ENCODE measurements at regions not wholly inside any gene's neighbourhood (a gene's known extent, or its start where the extent isn't known, plus 50 kb on each side); places are given as distances from the start of the nearest gene placed in this dataset.

DNA sequence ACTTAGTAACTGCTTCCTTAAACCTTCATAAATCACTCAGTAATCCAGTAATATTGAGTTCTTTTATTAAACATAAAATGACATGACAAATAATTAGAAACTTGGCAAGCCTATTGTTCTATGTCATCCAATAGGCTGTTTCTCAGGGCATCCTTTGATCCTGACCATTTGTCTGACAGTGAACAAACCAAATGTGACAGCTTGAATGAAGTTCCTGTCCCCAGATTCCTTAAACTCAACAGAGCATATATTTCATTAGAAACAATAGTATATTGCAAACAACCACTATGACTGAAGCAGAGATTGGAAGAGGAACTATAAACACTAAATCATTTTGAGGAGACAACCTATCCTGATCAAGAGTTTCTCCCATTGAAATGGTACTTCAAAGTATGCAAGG, 113.6 kb upstream of the MDFIC2 start:
- no peak overlapping the region for H3K27ac ChIP-seq (ENCODE audit: insufficient read depth, low read length, poor library complexity, severe bottlenecking)
- no peaks in the 10 kb centered on the region for H3K9me3 ChIP-seq (ENCODE audit: control insufficient read depth in 2 of 2, low read length in 2 of 2)
- Mint-ChIP-seq H3K4me1 (no peaks in the 10 kb centered on the region), H3K9me3 (peaks cover 0 to 4% (median 0%) of the 10 kb centered on the region in 7 donors), H3K36me3 (no peaks in the 10 kb centered on the region), H3K27ac (no peak overlapping the region), H3K27me3 (peaks cover 4% of the 10 kb centered on the region), H3K4me3 (no peak overlapping the region)
- no peak for ATAC-seq (ENCODE audit: low read depth in 2 of 2)
- H3K27me3 ChIP-seq (ENCODE audit: control insufficient read depth, insufficient read depth, low read length) = peaks cover 3% of the 10 kb centered on the region
- no peak for DNase-seq
- no peaks in the 10 kb centered on the region for H3K4me1 ChIP-seq (ENCODE audit: control insufficient read depth, insufficient read depth, low read length, poor library complexity, severe bottlenecking)
- H3K36me3 ChIP-seq (ENCODE audit: control insufficient read depth, insufficient read depth, low read length) = no peaks in the 10 kb centered on the region
- H3K4me3 ChIP-seq (ENCODE audit: low read depth, low read length) = no peak overlapping the region

DNA sequence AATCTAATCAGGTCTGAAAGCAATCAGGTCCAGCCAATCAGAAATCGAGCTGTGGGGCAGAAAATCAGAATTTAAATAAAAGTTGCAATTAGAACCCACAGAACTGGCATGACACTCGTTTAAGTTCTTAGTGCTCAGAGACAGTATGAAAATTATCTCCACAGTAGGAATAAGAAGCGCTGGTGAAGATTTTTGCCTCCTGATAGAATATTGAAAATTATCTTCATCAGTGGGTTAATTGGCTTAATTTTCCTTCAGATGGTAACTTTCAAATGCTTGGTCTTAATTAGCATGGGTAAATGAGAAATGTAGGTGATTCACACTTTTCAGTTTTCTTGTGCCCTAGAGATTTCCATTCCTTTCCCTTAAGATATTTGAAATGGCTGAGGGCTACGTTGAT, 109.1 kb upstream of the MDFIC2 start:
- Histone ChIP-seq H3K36me3 (ENCODE audit: control insufficient read depth, insufficient read depth, low read length) (no peaks in the 10 kb centered on the region), H3K9me3 (ENCODE audit: control insufficient read depth in 2 of 2, low read length in 2 of 2) (no peaks in the 10 kb centered on the region), H3K27ac (ENCODE audit: insufficient read depth, low read length, poor library complexity, severe bottlenecking) (no peak overlapping the region), H3K4me3 (ENCODE audit: low read depth, low read length) (no peak overlapping the region), H3K4me1 (ENCODE audit: control insufficient read depth, insufficient read depth, low read length, poor library complexity, severe bottlenecking) (no peaks in the 10 kb centered on the region), H3K27me3 (ENCODE audit: control insufficient read depth, insufficient read depth, low read length) (peaks cover 3% of the 10 kb centered on the region)
- Mint-ChIP-seq H3K27me3 (peaks cover 4% of the 10 kb centered on the region), H3K27ac (no peak overlapping the region), H3K4me3 (no peak overlapping the region), H3K4me1 (no peaks in the 10 kb centered on the region), H3K36me3 (no peaks in the 10 kb centered on the region), H3K9me3 (no peaks in the 10 kb centered on the region)
- DNase-seq = no peak
- no peak for ATAC-seq (ENCODE audit: low read depth in 2 of 2)

DNA sequence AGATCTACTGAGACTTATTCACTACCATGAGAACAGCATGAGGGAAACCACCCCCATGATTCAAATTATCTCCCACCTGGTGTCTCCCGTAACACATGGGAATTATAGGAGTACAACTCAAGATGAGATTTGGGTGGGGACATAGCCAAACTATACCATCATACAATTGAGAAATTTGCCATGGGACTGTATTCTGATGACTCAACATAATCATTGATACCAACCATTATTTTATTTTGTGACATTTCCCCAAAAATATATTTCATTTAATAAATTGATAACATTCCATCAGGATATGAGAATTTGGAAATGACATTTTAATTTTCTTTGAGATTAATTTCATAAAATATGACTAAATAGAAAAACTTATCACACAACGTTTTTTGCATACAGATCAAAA, 96.6 kb upstream of the MDFIC2 start:
- H3K4me1 ChIP-seq (ENCODE audit: control insufficient read depth, insufficient read depth, low read length, poor library complexity, severe bottlenecking) = no peaks in the 10 kb centered on the region
- DNase-seq = no peak
- no peak overlapping the region for H3K27ac ChIP-seq (ENCODE audit: insufficient read depth, low read length, poor library complexity, severe bottlenecking)
- peaks cover 0 to 11% (median 4%) of the 10 kb centered on the region in 7 donors for H3K9me3 Mint-ChIP-seq
- H3K27me3 ChIP-seq (ENCODE audit: control insufficient read depth, insufficient read depth, low read length) = no peaks in the 10 kb centered on the region
- no peaks in the 10 kb centered on the region for H3K36me3 ChIP-seq (ENCODE audit: control insufficient read depth, insufficient read depth, low read length)
- no peak for ATAC-seq (ENCODE audit: low read depth in 2 of 2)
- H3K4me3 Mint-ChIP-seq = no peak overlapping the region
- H3K9me3 ChIP-seq (ENCODE audit: control insufficient read depth in 2 of 2, low read length in 2 of 2) = no peaks in the 10 kb centered on the region
- no peaks in the 10 kb centered on the region for H3K4me1 Mint-ChIP-seq
- H3K36me3 Mint-ChIP-seq = no peaks in the 10 kb centered on the region
- no peak overlapping the region for H3K4me3 ChIP-seq (ENCODE audit: low read depth, low read length)
- peaks cover 5% of the 10 kb centered on the region for H3K27me3 Mint-ChIP-seq
- H3K27ac Mint-ChIP-seq = no peak overlapping the region

DNA sequence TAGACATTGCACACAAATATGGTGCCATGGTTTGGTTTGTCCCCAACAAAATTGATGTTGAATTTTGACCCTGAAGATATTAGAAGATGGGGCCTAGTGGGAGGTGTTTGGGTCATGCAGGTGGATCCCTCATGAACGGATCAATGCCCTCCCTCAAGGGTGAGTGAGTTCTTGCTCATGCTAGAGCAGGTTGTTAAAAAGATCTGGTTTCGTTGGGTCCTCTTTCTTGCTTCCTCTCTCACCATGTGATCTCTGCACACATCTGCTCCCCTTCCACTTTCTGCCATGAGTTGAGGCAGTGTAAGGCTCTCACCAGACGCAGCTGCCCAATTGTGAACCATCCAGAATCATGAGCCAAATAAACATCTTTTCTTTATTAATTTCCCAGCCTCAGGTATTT, 87.8 kb upstream of the MDFIC2 start:
- H3K4me3 Mint-ChIP-seq = no peak overlapping the region
- H3K4me1 Mint-ChIP-seq = no peaks in the 10 kb centered on the region
- H3K27me3 ChIP-seq (ENCODE audit: control insufficient read depth, insufficient read depth, low read length) = no peaks in the 10 kb centered on the region
- H3K27ac Mint-ChIP-seq = no peak overlapping the region
- peaks cover 0 to 5% (median 0%) of the 10 kb centered on the region in 7 donors for H3K9me3 Mint-ChIP-seq
- H3K4me3 ChIP-seq (ENCODE audit: low read depth, low read length) = no peak overlapping the region
- H3K9me3 ChIP-seq (ENCODE audit: control insufficient read depth in 2 of 2, low read length in 2 of 2) = no peaks in the 10 kb centered on the region
- H3K4me1 ChIP-seq (ENCODE audit: control insufficient read depth, insufficient read depth, low read length, poor library complexity, severe bottlenecking) = no peaks in the 10 kb centered on the region
- no peaks in the 10 kb centered on the region for H3K36me3 ChIP-seq (ENCODE audit: control insufficient read depth, insufficient read depth, low read length)
- DNase-seq (no peak), ATAC-seq (ENCODE audit: low read depth in 2 of 2) (no peak)
- peaks cover 4% of the 10 kb centered on the region for H3K27me3 Mint-ChIP-seq
- H3K27ac ChIP-seq (ENCODE audit: insufficient read depth, low read length, poor library complexity, severe bottlenecking) = no peak overlapping the region
- H3K36me3 Mint-ChIP-seq = no peaks in the 10 kb centered on the region

DNA sequence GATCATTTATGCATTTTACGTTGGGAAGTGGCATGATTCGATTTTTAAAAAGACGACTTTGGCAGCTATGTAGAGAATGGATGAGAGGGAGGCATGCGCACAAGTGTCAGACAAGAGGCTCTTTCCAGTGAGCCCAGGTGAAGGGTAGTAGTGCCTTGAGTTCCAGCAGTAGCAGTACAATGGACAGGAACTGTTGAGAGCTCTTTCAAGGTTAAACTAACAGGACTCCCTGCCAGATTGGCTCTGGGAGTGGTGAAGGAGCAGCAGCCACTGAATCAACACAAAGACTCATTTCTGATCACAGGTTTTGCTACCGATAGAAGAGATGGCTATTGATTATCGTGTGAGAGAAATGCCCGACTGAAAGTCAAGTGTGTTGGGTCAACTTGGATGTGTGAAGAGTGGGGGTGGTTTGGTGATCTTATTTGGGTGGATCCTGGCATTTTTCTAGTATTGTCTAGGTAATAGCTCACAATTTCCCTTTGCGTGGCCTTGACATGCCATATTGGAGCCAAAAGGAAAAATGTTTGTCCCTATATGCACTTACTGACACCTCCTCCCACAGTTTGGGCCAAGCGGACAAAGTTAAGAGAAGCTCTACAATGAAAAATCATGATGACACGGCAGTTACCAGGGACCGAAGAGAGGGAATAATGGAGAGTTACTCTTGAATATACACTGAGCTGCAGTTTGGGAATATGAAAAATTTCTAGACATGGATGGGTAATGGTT, 81.6 kb upstream of the MDFIC2 start:
- ATAC-seq (ENCODE audit: low read depth in 2 of 2) (no peak), DNase-seq (no peak)
- Histone ChIP-seq H3K9me3 (ENCODE audit: control insufficient read depth in 2 of 2, low read length in 2 of 2) (no peaks in the 10 kb centered on the region), H3K27ac (ENCODE audit: insufficient read depth, low read length, poor library complexity, severe bottlenecking) (no peak overlapping the region), H3K36me3 (ENCODE audit: control insufficient read depth, insufficient read depth, low read length) (no peaks in the 10 kb centered on the region), H3K4me3 (ENCODE audit: low read depth, low read length) (no peak overlapping the region), H3K4me1 (ENCODE audit: control insufficient read depth, insufficient read depth, low read length, poor library complexity, severe bottlenecking) (no peaks in the 10 kb centered on the region), H3K27me3 (ENCODE audit: control insufficient read depth, insufficient read depth, low read length) (no peaks in the 10 kb centered on the region)
- peaks cover 0 to 6% (median 0%) of the 10 kb centered on the region in 7 donors for H3K9me3 Mint-ChIP-seq
- no peaks in the 10 kb centered on the region for H3K4me1 Mint-ChIP-seq
- H3K27ac Mint-ChIP-seq = no peak overlapping the region
- peaks cover 4% of the 10 kb centered on the region for H3K27me3 Mint-ChIP-seq
- H3K4me3 Mint-ChIP-seq = no peak overlapping the region
- no peaks in the 10 kb centered on the region for H3K36me3 Mint-ChIP-seq

DNA sequence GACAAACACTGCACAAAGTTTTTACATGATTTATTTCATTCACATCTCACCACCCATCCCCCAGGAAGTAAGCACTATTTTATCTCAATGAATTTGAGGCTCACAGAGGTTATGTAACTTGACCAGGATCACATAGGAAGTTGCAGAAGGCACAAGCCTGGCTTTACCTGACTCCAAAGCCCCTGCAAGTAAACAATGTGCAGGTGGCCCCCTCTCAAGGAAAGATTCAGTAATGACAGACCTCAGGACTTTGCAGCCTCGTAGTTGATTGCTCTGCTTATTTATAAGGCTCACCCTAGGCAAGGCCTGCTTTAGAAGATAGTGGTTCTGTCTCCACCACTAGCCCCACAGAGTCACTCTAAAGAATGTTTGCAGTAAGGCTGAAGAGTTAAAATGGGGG, 79.8 kb upstream of the MDFIC2 start:
- H3K27ac Mint-ChIP-seq = no peak overlapping the region
- ATAC-seq (ENCODE audit: low read depth in 2 of 2) = no peak
- peaks cover 2% of the 10 kb centered on the region for H3K27me3 Mint-ChIP-seq
- H3K4me3 Mint-ChIP-seq = no peak overlapping the region
- H3K36me3 ChIP-seq (ENCODE audit: control insufficient read depth, insufficient read depth, low read length) = no peaks in the 10 kb centered on the region
- no peaks in the 10 kb centered on the region for H3K4me1 Mint-ChIP-seq
- H3K27ac ChIP-seq (ENCODE audit: insufficient read depth, low read length, poor library complexity, severe bottlenecking) = no peak overlapping the region
- H3K4me1 ChIP-seq (ENCODE audit: control insufficient read depth, insufficient read depth, low read length, poor library complexity, severe bottlenecking) = no peaks in the 10 kb centered on the region
- DNase-seq = no peak
- peaks cover 0 to 9% (median 2%) of the 10 kb centered on the region in 7 donors for H3K9me3 Mint-ChIP-seq
- H3K4me3 ChIP-seq (ENCODE audit: low read depth, low read length) = no peak overlapping the region
- no peaks in the 10 kb centered on the region for H3K9me3 ChIP-seq (ENCODE audit: control insufficient read depth in 2 of 2, low read length in 2 of 2)
- H3K27me3 ChIP-seq (ENCODE audit: control insufficient read depth, insufficient read depth, low read length) = no peaks in the 10 kb centered on the region
- no peaks in the 10 kb centered on the region for H3K36me3 Mint-ChIP-seq

DNA sequence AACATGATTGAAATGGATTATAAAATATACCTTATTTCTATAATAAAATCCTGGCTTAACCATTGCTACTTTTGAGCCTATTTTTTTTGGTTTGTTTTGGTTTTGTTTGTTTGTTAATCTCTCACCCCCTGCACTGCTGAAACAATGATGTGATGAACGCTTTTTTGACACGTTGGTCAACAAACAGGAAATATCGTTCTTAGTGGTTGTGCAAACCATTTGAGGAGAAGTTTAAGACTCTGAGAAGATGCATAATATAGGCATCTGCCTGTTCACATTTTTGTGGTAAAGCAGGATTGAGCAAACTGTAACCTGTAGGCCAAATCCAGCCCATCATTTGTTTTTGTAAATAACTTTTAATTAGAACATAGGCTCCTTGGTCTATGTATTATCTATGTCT, 75.5 kb upstream of the MDFIC2 start:
- Mint-ChIP-seq H3K4me1 (no peaks in the 10 kb centered on the region), H3K9me3 (peaks cover 0 to 5% (median 2%) of the 10 kb centered on the region in 7 donors), H3K4me3 (no peak overlapping the region), H3K27me3 (no peaks in the 10 kb centered on the region), H3K27ac (no peak overlapping the region), H3K36me3 (no peaks in the 10 kb centered on the region)
- ATAC-seq (ENCODE audit: low read depth in 2 of 2) (no peak), DNase-seq (no peak)
- no peaks in the 10 kb centered on the region for H3K9me3 ChIP-seq (ENCODE audit: control insufficient read depth in 2 of 2, low read length in 2 of 2)
- no peak overlapping the region for H3K4me3 ChIP-seq (ENCODE audit: low read depth, low read length)
- H3K27ac ChIP-seq (ENCODE audit: insufficient read depth, low read length, poor library complexity, severe bottlenecking) = no peak overlapping the region
- H3K27me3 ChIP-seq (ENCODE audit: control insufficient read depth, insufficient read depth, low read length) = no peaks in the 10 kb centered on the region
- H3K36me3 ChIP-seq (ENCODE audit: control insufficient read depth, insufficient read depth, low read length) = no peaks in the 10 kb centered on the region
- no peaks in the 10 kb centered on the region for H3K4me1 ChIP-seq (ENCODE audit: control insufficient read depth, insufficient read depth, low read length, poor library complexity, severe bottlenecking)

DNA sequence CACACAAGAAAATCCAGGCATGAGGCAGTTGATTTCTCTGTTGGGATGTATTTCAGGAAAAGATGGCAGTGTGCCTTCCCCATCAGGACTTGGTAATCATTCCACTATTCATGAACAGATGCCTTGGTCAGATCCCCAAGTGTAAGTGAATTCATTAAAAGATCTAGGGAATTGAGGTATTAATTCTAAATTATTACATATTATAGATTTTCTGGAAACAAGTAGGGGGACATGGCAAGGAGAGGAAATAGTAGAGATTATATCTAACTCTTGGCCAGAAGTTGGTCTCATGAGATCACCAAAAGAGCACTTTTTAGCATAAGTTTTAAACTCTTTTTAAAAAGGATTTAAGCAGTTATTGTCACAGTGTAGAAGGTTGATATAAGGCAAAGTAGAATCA, 74.4 kb upstream of the MDFIC2 start:
- Histone ChIP-seq H3K36me3 (ENCODE audit: control insufficient read depth, insufficient read depth, low read length) (no peaks in the 10 kb centered on the region), H3K27me3 (ENCODE audit: control insufficient read depth, insufficient read depth, low read length) (no peaks in the 10 kb centered on the region), H3K9me3 (ENCODE audit: control insufficient read depth in 2 of 2, low read length in 2 of 2) (no peaks in the 10 kb centered on the region), H3K27ac (ENCODE audit: insufficient read depth, low read length, poor library complexity, severe bottlenecking) (no peak overlapping the region), H3K4me1 (ENCODE audit: control insufficient read depth, insufficient read depth, low read length, poor library complexity, severe bottlenecking) (no peaks in the 10 kb centered on the region), H3K4me3 (ENCODE audit: low read depth, low read length) (no peak overlapping the region)
- ATAC-seq (ENCODE audit: low read depth in 2 of 2) = no peak
- no peak for DNase-seq
- Mint-ChIP-seq H3K9me3 (peaks cover 0 to 5% (median 2%) of the 10 kb centered on the region in 7 donors), H3K27ac (no peak overlapping the region), H3K4me3 (no peak overlapping the region), H3K4me1 (no peaks in the 10 kb centered on the region), H3K27me3 (no peaks in the 10 kb centered on the region), H3K36me3 (no peaks in the 10 kb centered on the region)

Measured in CD4-positive, CD25-positive, alpha-beta regulatory T cell (primary cell).